Uterus (tissue), 3 donors: ENCODE measurements at regions not wholly inside any gene's neighbourhood (a gene's known extent, or its start where the extent isn't known, plus 50 kb on each side); places are given as distances from the start of the nearest gene placed in this dataset.
"Not testable (repeated sequence)": the region's sequence is repeated elsewhere in the genome, so short reads cannot be mapped to it uniquely, and the experiment has no call there.

Source experiments
- DNase-seq, 2 donors: peaks; one replicate each; pipeline ENCODE4 v3.0.0-alpha.2; 2019 to 2020
- H3K27ac ChIP-seq, 2 donors: fragments of 200-600 bp; sonication (generic); 1 replicate in 1 of 2; 2 replicates in 1 of 2; pipeline ENCODE4 v1.5.1; 2016 to 2018
- H3K27me3 ChIP-seq, 2 donors: fragments of 200-600 bp; sonication (generic); one replicate each; pipeline ENCODE4 v1.5.1; 2018 to 2019; ENCODE audit warnings: control low read depth in 1 of 2
- H3K36me3 ChIP-seq, 2 donors: fragments of 200-600 bp; sonication (generic); one replicate each; pipeline ENCODE4 v1.5.1; 2019; ENCODE audit warnings: control low read depth in 1 of 2
- H3K4me1 ChIP-seq, 2 donors: fragments of 200-600 bp; sonication (generic); one replicate each; pipeline ENCODE4 v1.5.1; 2018 to 2019; ENCODE audit warnings: control low read depth in 1 of 2
- H3K4me3 ChIP-seq, 2 donors: fragments of 200-600 bp; sonication (generic); 1 replicate in 1 of 2; 2 replicates in 1 of 2; pipeline ENCODE4 v1.5.1; 2018 to 2019; ENCODE audit warnings: mild to moderate bottlenecking in 1 of 2
- H3K9me3 ChIP-seq, 2 donors: fragments of 200-600 bp; sonication (generic); one replicate each; pipeline ENCODE4 v1.5.1; 2019; ENCODE audit warnings: control low read depth in 1 of 2
- CTCF ChIP-seq, 4 experiments: fragments of 200-600 bp in 2 of 4; fragments of 450-650 bp in 2 of 4; sonication (generic) in 2 of 4; IDR thresholded peaks; one replicate each; pipeline ENCODE4 v1.5.1; 2016 to 2019; ENCODE audit warnings: antibody characterized with exemption in 4 of 4, mild to moderate bottlenecking in 2 of 4, moderate library complexity in 1 of 4
- POLR2A ChIP-seq, 2 donors: fragments of 450-650 bp; IDR thresholded peaks; one replicate each; pipeline ENCODE4 v1.6.1; 2016; ENCODE audit warnings: antibody characterized with exemption in 2 of 2, mild to moderate bottlenecking in 1 of 2, moderate library complexity in 1 of 2
- intact Hi-C: fragments of 100-400 bp; cut with DNase I; formaldehyde crosslinking; loops from one replicate; pipeline ENCODE4 v1.15.1; 2023; ENCODE audit warnings: low total_unique reads
- donor health status: DM: yes; HTN: yes; CAD: no.

- H3K36me3 ChIP-seq, H3K27ac ChIP-seq, H3K4me3 ChIP-seq, H3K4me1 ChIP-seq, H3K27me3 ChIP-seq, H3K9me3 ChIP-seq, DNase-seq, intact Hi-C loops: not testable (repeated sequence)
These were observed 61.3 kb downstream of the AIPL1 start for GRCh38 chr17:6373599-6373998.

- Histone ChIP-seq H3K27me3 (no peaks in the 10 kb centered on the region), H3K27ac (no peak overlapping the region), H3K4me1 (no peaks in the 10 kb centered on the region), H3K36me3 (no peaks in the 10 kb centered on the region), H3K9me3 (no peaks in the 10 kb centered on the region), H3K4me3 (no peak overlapping the region)
- intact Hi-C loops, result no loop called here
- DNase-seq, result no peak
- TF ChIP-seq POLR2A (IDR thresholded peaks at IDR 0.05) (no peak), CTCF (IDR thresholded peaks at IDR 0.05) (no peak)
These were observed 68.7 kb downstream of the AIPL1 start for GRCh38 chr17:6366221-6366666.

- H3K27ac ChIP-seq, result no peak overlapping the region
These were observed 69.5 kb downstream of the AIPL1 start for GRCh38 chr17:6365200-6365943.

GRCh38 chr17:6361733-6362132, 73.2 kb downstream of the AIPL1 start:
- H3K36me3 ChIP-seq, result no peaks in the 10 kb centered on the region
- no peak for DNase-seq
- no peak for TF ChIP-seq CTCF (IDR thresholded peaks at IDR 0.05)
- no peak for TF ChIP-seq POLR2A (IDR thresholded peaks at IDR 0.05)
- H3K9me3 ChIP-seq, result no peaks in the 10 kb centered on the region
- no peaks in the 10 kb centered on the region for H3K27me3 ChIP-seq
- intact Hi-C loops, result no loop called here
- no peak overlapping the region for H3K27ac ChIP-seq
- H3K4me3 ChIP-seq, result no peak overlapping the region
- no peaks in the 10 kb centered on the region for H3K4me1 ChIP-seq

More at GRCh38 chr17:6365200-6365943, 69.5 kb downstream of the AIPL1 start:
- Histone ChIP-seq H3K4me1 (no peaks in the 10 kb centered on the region), H3K36me3 (no peaks in the 10 kb centered on the region), H3K4me3 (no peak overlapping the region), H3K27me3 (no peaks in the 10 kb centered on the region), H3K9me3 (no peaks in the 10 kb centered on the region)
- no peak for DNase-seq
- no peak for TF ChIP-seq CTCF (IDR thresholded peaks at IDR 0.05)
- TF ChIP-seq POLR2A (IDR thresholded peaks at IDR 0.05), result no peak
- intact Hi-C loops, result no loop called here

GRCh38 chr17:6358131-6358530, 76.8 kb downstream of the AIPL1 start:
- Histone ChIP-seq H3K9me3 (no peaks in the 10 kb centered on the region), H3K27ac (no peak overlapping the region), H3K36me3 (no peaks in the 10 kb centered on the region), H3K4me3 (no peak overlapping the region), H3K4me1 (no peaks in the 10 kb centered on the region), H3K27me3 (no peaks in the 10 kb centered on the region)
- intact Hi-C loops, result no loop called here
- no peak for DNase-seq
- TF ChIP-seq POLR2A (IDR thresholded peaks at IDR 0.05), result no peak
- TF ChIP-seq CTCF (IDR thresholded peaks at IDR 0.05), result no peak
